ENCODE measurements at regions not wholly inside any gene's neighbourhood (a gene's known extent, or its start where the extent isn't known, plus 50 kb on each side); places are given as distances from the start of the nearest gene placed in this dataset.

DNA sequence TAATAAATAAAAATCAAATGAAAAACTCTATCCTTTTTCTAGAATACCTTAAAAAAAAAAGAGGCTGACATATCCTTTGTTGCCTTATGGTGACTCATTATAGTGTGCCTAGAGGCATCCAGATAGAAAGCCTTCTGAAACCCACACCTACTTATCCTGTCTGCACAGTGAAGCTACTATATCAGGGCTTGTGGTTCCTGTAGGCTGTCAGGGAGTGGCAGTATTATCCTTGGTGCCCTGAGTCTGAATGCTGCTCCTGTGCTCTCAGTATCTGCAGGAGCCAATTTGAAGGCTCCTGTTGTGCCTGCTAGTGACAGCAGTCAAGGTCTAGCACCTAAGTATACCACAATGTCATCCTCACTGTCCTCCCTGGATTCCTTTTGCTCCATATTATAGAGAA, 168.4 kb upstream of the AVPR1A start:
- DNase-seq (ENCODE audit: low read depth) = no peak

DNA sequence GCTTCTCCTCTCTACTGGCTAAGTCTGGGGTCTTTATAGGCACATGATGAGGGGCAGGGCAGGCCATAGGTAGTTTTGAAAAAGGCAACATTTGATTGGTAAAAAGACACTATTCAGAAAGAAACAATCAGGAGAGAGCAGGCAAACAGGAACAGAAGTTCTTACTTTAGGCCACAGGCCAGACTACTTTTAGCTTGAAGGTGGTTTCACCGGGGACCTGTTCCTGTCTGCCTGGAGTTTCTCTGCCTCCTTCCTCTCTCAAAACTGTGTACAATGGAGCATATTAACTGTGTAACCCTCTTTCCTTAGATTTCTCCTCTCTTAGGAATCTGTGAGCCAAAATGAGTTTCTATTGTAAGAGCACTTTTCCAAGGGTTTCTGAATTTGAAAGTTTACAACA, 167.9 kb upstream of the AVPR1A start:
- DNase-seq (ENCODE audit: low read depth) = no peak

DNA sequence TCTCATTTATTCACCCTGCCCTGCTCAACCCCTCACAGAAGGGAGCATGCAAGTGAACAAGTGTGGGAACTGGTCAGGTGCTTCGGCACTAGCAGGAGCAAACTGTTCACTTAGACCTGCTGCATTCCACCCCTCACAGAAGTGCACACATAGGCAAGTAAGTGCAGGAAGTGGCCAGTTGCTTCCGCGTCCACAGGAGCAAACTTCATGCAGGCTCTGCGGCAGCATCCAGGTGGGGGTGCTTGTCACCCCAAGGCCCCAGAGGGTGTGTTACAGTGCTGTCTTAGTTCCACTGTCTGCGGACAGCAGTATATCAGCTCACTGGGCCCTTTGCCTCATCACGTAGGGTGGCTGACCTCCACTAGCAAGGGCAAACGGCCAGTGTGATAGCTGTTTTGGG, 167.3 kb upstream of the AVPR1A start:
- DNase-seq (ENCODE audit: low read depth) = no peak

GRCh38 chr12:63317880-63318279, 166.9 kb upstream of the AVPR1A start:
- no peak for DNase-seq (ENCODE audit: low read depth)

DNA sequence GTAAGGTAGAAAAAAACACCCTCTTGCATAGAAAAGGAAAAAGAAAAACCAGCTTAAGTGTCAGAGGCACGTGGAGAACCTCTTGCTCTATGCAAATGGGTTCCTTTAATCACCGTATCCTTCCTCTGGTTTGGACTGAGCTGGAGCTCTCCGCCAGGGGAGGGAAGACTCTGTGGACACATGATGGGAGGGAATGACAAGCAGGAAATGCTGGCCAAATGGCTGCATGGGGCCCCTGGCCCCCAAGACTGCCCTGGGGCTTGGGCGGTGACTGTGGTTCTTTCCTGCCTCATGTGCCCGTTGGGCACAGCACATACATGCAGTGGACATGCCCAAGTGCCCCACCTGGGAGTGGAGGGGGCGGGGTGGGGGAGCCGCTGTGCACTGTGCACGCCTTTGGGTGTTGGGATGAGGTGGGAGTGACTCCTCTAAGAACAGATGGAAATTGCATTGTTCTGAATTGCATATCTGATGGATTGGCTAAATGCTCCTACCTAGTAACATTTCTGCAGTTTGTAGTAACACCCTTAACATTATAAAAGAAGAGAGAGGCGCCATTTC, 166.4 kb upstream of the AVPR1A start:
- DNase-seq (ENCODE audit: low read depth) = no peak

DNA sequence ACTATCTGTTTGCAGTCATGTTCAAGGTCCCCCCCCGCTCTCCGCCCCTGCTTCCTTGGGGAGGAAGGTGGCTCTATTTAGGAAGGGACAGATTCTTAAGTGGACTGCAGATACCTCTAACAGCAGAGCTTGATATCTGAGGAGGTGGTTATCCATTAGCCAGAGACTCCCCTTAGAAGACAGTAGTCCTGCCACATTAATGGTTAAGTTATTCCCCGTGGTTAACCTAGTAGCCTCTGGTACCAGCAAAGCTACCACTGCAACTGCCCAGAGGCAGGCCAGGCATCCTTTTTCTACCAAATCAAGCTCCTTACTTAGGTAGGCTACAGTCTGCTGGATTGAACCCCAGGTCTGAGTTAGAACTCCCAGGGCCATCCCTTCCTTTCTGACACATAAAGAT, 162.1 kb upstream of the AVPR1A start:
- DNase-seq (ENCODE audit: low read depth) = no peak

DNA sequence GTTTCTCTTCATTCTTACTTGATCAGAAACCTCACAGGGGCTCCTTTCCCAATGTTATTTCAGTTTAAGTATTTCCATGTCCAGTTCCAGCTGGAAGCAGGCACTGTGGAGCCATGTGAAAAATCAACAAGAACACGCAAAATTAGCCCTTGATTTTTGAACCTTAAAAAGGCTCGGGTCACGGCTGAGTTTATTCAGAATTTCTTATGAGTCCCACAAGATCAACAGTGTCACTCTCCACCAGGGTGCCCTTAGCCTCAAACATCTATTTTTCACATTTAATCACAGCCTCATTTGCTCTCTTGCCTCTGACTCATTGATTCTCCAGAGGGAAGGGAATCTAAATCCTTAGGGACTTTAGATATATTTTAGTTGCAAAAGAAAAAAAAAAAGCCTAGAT, 157.7 kb upstream of the AVPR1A start:
- DNase-seq (ENCODE audit: low read depth) = peak; percentile 16

- no peak for DNase-seq (ENCODE audit: low read depth)
Observed at GRCh38 chr12:63307849-63308248, 156.8 kb upstream of the AVPR1A start.

- no peak for DNase-seq (ENCODE audit: low read depth)
Observed at GRCh38 chr12:63305901-63306875, 155.2 kb upstream of the AVPR1A start.

- no peak for DNase-seq (ENCODE audit: low read depth)
Observed at GRCh38 chr12:63304887-63305316, 153.9 kb upstream of the AVPR1A start.

- no peak for DNase-seq (ENCODE audit: low read depth)
Observed at GRCh38 chr12:63302941-63303536, 152.0 kb upstream of the AVPR1A start.

DNA sequence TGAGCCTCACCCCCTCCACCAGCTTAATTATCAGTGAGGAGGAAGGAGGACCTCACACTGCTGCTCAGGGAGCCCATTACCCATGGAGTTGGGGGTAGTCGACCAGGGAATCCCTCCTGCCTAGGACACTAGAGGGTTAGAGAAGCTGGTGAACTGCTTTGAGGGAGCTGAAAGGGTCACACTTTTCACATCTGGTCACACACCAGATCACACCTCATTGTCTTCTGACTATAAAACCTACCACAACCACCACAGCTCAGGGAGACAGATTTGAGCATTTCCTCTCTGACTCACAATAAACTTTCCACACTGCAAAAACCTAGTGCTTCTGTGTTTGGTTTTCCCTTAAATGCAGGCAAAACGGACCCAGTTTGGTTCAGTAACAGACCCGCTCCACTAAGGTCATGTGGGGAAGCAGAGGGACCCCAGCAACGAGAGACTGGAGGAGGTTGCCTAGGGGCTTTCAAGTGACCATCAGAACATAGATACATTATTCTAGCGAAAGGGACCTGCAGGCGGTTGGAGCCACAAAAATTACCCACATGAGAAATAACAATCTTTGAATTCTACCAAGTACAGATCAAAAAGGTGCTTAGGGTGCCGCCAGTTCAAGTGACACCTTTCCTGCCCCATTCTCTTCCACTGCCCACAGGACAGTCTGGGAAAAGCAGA, 151.4 kb upstream of the AVPR1A start:
- no peak for DNase-seq (ENCODE audit: low read depth)

- no peak for DNase-seq (ENCODE audit: low read depth)
Observed at GRCh38 chr12:63301311-63301710, 150.3 kb upstream of the AVPR1A start.

- no peak for DNase-seq (ENCODE audit: low read depth)
Observed at GRCh38 chr12:63298386-63298930, 147.5 kb upstream of the AVPR1A start.

DNA sequence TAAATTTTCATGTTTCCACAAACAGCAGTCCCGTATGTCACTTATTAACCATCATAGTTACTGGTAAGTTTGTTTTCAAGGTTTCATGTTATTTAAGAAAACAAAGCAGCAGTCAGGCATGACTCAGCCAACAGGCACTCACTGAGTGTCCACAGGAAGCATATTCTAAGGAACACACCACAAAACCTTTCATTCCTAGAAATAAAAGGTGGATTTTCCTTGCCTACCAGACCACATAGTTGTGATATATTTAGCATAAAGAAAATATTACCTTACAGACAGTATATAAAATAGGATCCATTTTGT, 143.3 kb upstream of the AVPR1A start:
- DNase-seq (ENCODE audit: low read depth) = peak; percentile 51

- DNase-seq (ENCODE audit: low read depth) = no peak
Observed at GRCh38 chr12:63292471-63293221, 141.6 kb upstream of the AVPR1A start.

- DNase-seq (ENCODE audit: low read depth) = peak; percentile 13
Observed at GRCh38 chr12:63276537-63277365, 125.8 kb upstream of the AVPR1A start.

DNA sequence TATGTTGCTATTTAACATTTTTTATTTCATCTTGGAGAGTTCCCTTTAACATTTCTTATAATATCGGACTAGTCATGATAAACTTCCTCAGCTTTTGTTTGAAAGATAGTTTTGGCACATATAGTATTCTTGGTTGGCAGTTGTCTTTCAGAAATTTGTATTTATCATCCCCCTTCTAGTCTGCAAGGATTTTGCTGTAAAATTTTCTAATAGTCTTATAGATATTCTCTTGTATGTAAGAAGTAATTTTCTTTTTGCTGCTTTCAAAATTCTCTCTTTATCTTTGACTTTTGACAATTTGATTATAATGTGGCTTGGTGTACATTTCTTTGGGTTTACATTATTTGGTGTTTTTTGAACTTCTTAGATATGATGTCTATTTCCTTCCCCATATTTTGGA, 116.0 kb upstream of the AVPR1A start:
- no peak for DNase-seq (ENCODE audit: low read depth)

DNA sequence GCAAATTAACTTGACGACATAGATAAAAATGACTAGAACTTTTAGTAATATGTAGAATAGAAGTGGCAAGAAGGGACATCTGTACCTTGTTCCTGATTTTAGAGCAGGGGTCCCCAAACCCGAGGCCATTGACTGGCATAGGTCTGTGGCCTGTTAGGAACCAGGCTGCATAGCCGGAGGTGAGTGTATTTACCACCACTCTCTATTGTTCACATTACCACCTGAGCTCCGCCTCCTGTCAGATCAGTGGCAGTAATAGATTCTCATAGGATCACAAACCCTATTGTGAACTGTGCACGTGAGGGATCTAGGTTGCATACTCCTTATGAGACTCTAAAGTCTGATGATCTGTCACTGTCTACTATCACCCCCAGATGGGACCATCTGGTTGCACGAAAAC, 113.6 kb upstream of the AVPR1A start:
- no peak for DNase-seq (ENCODE audit: low read depth)

DNA sequence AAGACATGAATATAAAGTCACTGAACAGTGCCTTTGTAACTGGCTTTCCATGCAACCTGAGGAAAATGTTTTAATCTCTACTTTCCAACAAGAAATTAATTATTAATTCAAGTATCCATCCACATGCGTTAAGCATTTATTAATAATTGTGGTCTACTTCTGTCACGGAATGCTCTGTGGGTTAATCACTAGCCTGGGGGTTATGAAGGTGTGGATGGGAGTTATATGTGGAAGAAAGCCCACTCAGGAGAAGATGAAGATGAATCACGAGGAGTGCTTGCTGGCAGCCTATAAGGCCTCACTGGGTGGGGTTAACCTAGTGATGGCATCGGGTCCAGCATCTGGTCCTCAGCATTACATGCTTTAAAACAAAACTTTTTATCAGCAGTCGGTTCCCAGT, 99.5 kb upstream of the AVPR1A start:
- DNase-seq (ENCODE audit: low read depth) = no peak

DNA sequence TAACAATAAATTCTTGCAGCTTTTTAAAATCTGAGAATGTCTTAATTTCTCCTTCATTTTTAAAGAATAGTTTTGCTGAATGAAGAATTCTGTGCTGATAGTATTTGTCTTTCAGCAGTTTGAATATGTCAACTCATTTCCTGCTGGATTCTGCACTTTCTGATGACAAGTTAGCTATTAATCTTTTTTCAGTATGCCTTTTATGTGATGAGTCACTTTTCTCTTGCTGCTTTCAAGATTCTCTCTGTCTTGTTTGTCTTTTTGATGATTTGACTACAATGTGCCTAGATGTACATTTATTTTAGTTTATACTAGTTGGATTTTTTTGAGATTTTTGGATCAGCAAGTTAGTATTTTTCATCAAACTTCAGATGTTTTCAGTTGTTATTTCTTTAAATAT, 87.9 kb upstream of the AVPR1A start:
- no peak for DNase-seq (ENCODE audit: low read depth)
